OCI-LY3 (cell line): ENCODE measurements at regions not wholly inside any gene's neighbourhood (a gene's known extent, or its start where the extent isn't known, plus 50 kb on each side); places are given as distances from the start of the nearest gene placed in this dataset.

Source experiments
- H2AFZ ChIP-seq: fragments of 200-600, 300-600 bp; shearing (Covaris generic); 2 replicates; pipeline ENCODE4 v1.6.0; 2014; ENCODE audit warnings: antibody characterized with exemption, low read depth, low read length
- H3K27ac ChIP-seq: fragments of 200-600, 300-600 bp; sonication (generic); 2 replicates; pipeline ENCODE4 v1.5.1; 2014; ENCODE audit warnings: mild to moderate bottlenecking, low read length, moderate library complexity, mixed read lengths
- H3K27me3 ChIP-seq: fragments of 200-600, 300-600 bp; sonication (generic); 2 replicates; pipeline ENCODE4 v1.6.1; 2014; ENCODE audit warnings: low read depth, low read length, mixed read lengths
- H3K36me3 ChIP-seq: fragments of 200-600, 300-600 bp; sonication (generic); replicated peaks from 2 replicates; pipeline ENCODE3; 2014; ENCODE audit warnings: low read depth, low read length, mixed read lengths
- H3K4me1 ChIP-seq: fragments of 300-600, 200-600 bp; sonication (generic); 2 replicates; pipeline ENCODE4 v1.6.1; 2014; ENCODE audit warnings: low read length, mixed read lengths
- H3K4me2 ChIP-seq: fragments of 200-600, 300-600 bp; sonication (generic); 2 replicates; pipeline ENCODE4 v1.6.1; 2014; ENCODE audit warnings: low read length, mixed read lengths
- H3K4me3 ChIP-seq: fragments of 300-600, 200-600 bp; sonication (generic); 2 replicates; pipeline ENCODE4 v1.5.1; 2014; ENCODE audit warnings: antibody characterized with exemption, mild to moderate bottlenecking, low read length, moderate library complexity
- H3K79me2 ChIP-seq: fragments of 300-600, 200-600 bp; shearing (Covaris generic); 2 replicates; pipeline ENCODE4 v1.6.1; 2014; ENCODE audit warnings: mild to moderate bottlenecking, low read length, mixed read lengths
- H3K9ac ChIP-seq: fragments of 300-600, 200-600 bp; shearing (Covaris generic); 2 replicates; pipeline ENCODE4 v1.6.0; 2014; ENCODE audit warnings: mild to moderate bottlenecking, low read length, moderate library complexity
- H3K9me3 ChIP-seq: fragments of 200-600, 300-600 bp; shearing (Covaris generic); 2 replicates; pipeline ENCODE4 v1.6.1; 2014; ENCODE audit warnings: low read length, mixed read lengths; ENCODE audit not compliant: insufficient read depth
- H4K20me1 ChIP-seq: fragments of 200-600, 300-600 bp; sonication (generic); 2 replicates; pipeline ENCODE4 v1.6.1; 2016; ENCODE audit warnings: low read length, mixed read lengths; ENCODE audit not compliant: insufficient read depth
- CTCF ChIP-seq: fragments of 200-600, 300-600 bp; sonication (generic); IDR thresholded peaks from 2 replicates; pipeline ENCODE4 v1.5.1; 2014; ENCODE audit warnings: antibody characterized with exemption, low read length, low read depth
- EZH2phosphoT487 ChIP-seq: fragments of 200-600 bp; shearing (Covaris generic); IDR thresholded peaks from 2 replicates; pipeline ENCODE4 v1.6.1; 2018; ENCODE audit warnings: antibody characterized with exemption, mixed run types, low read depth

GRCh38 chr6:1544000-1544399, 65.7 kb upstream of the FOXC1 start:
- no peak for TF ChIP-seq EZH2phosphoT487
- no peak for TF ChIP-seq CTCF
- H3K4me1 ChIP-seq: no peaks in the 10 kb centered on the region
- no peaks in the 10 kb centered on the region for H3K79me2 ChIP-seq
- no peak overlapping the region for H2AFZ ChIP-seq
- H3K9me3 ChIP-seq: no peaks in the 10 kb centered on the region
- H3K27ac ChIP-seq: no peak overlapping the region
- H3K9ac ChIP-seq: no peak overlapping the region
- no peak overlapping the region for H3K4me2 ChIP-seq
- no peaks in the 10 kb centered on the region for H4K20me1 ChIP-seq
- H3K4me3 ChIP-seq: no peak overlapping the region
- H3K27me3 ChIP-seq: 0 out of 2 replicates have a peak, but pooled peaks cover 3% of the 10 kb centered on the region
- no peaks in the 10 kb centered on the region for H3K36me3 ChIP-seq

- Histone ChIP-seq H3K4me3 (no peak overlapping the region), H3K36me3 (no peaks in the 10 kb centered on the region), H3K27me3 (0 out of 2 replicates have a peak, but pooled peaks cover 3% of the 10 kb centered on the region), H3K4me2 (no peak overlapping the region), H2AFZ (no peak overlapping the region), H3K9ac (no peak overlapping the region), H3K9me3 (no peaks in the 10 kb centered on the region), H4K20me1 (no peaks in the 10 kb centered on the region), H3K27ac (no peak overlapping the region), H3K79me2 (no peaks in the 10 kb centered on the region), H3K4me1 (no peaks in the 10 kb centered on the region)
- TF ChIP-seq EZH2phosphoT487: no peak
- TF ChIP-seq CTCF: no peak
Measured at GRCh38 chr6:1544603-1545002, 65.1 kb upstream of the FOXC1 start.

- no peaks in the 10 kb centered on the region for H3K9me3 ChIP-seq
- no peaks in the 10 kb centered on the region for H3K4me1 ChIP-seq
- no peak overlapping the region for H3K4me3 ChIP-seq
- H4K20me1 ChIP-seq: no peaks in the 10 kb centered on the region
- H3K27me3 ChIP-seq: 0 out of 2 replicates have a peak, but pooled peaks cover 3% of the 10 kb centered on the region
- no peak overlapping the region for H3K4me2 ChIP-seq
- no peak for TF ChIP-seq EZH2phosphoT487
- TF ChIP-seq CTCF: no peak
- H3K27ac ChIP-seq: no peak overlapping the region
- H2AFZ ChIP-seq: no peak overlapping the region
- no peaks in the 10 kb centered on the region for H3K79me2 ChIP-seq
- H3K36me3 ChIP-seq: no peaks in the 10 kb centered on the region
- H3K9ac ChIP-seq: no peak overlapping the region
Measured at GRCh38 chr6:1545654-1546053, 64.1 kb upstream of the FOXC1 start.

GRCh38 chr6:1547785-1548184, 61.9 kb upstream of the FOXC1 start:
- no peak overlapping the region for H2AFZ ChIP-seq
- no peak for TF ChIP-seq EZH2phosphoT487
- no peak for TF ChIP-seq CTCF

More at GRCh38 chr6:1547785-1548184, 61.9 kb upstream of the FOXC1 start:
- H4K20me1 ChIP-seq: no peaks in the 10 kb centered on the region
- no peak overlapping the region for H3K9ac ChIP-seq
- no peaks in the 10 kb centered on the region for H3K36me3 ChIP-seq
- no peak overlapping the region for H3K4me2 ChIP-seq
- H3K4me1 ChIP-seq: no peaks in the 10 kb centered on the region
- H3K9me3 ChIP-seq: no peaks in the 10 kb centered on the region
- no peak overlapping the region for H3K27ac ChIP-seq
- H3K27me3 ChIP-seq: 0 out of 2 replicates have a peak, but pooled peaks cover under 1% of the 10 kb centered on the region
- no peaks in the 10 kb centered on the region for H3K79me2 ChIP-seq
- H3K4me3 ChIP-seq: no peak overlapping the region
